Prostate gland (tissue), 2 donors: ENCODE measurements at regions not wholly inside any gene's neighbourhood (a gene's known extent, or its start where the extent isn't known, plus 50 kb on each side); places are given as distances from the start of the nearest gene placed in this dataset.

ENCODE experiments used
- DNase-seq: peaks from one replicate; pipeline ENCODE4 v3.0.0-alpha.2; 2019; ENCODE audit warnings: low spot score
- H3K27ac ChIP-seq, 2 donors: fragments of 200-600 bp; sonication (generic); 2 replicates each; pipeline ENCODE4 v1.5.1; 2017 to 2019
- H3K27me3 ChIP-seq: fragments of 200-600 bp; sonication (generic); replicated peaks from 2 replicates; pipeline ENCODE4 v1.5.1; 2019; ENCODE audit not compliant: insufficient read depth
- H3K36me3 ChIP-seq, 2 donors: fragments of 200-600 bp; sonication (generic); 1 replicate in 1 of 2; 2 replicates in 1 of 2; pipeline versions ENCODE4 v1.5.1 to v1.8.1; 2017 to 2019
- H3K4me1 ChIP-seq: fragments of 200-600 bp; sonication (generic); replicated peaks from 2 replicates; pipeline ENCODE4 v1.5.1; 2019
- H3K4me3 ChIP-seq, 2 donors: fragments of 200-600 bp; sonication (generic); 2 replicates each; pipeline ENCODE4 v1.5.1; 2017 to 2019
- H3K9me3 ChIP-seq: fragments of 200-600 bp; sonication (generic); 2 replicates; pipeline ENCODE4 v1.5.1; 2017
- POLR2A ChIP-seq: fragments of 450-650 bp; IDR thresholded peaks from one replicate; pipeline ENCODE4 v1.6.1; 2016; ENCODE audit warnings: antibody characterized with exemption, mild to moderate bottlenecking
- POLR2AphosphoS5 ChIP-seq: sonication (generic); formaldehyde crosslinking; IDR thresholded peaks from one replicate; pipeline ENCODE4 v1.6.1; 2017; ENCODE audit warnings: antibody characterized with exemption
- WGBS: methylation state at CpG from one replicate; pipeline ENCODE4 v1.1.5; 2018; 5-methylcytosine and 5-hydroxymethylcytosine counted together
- intact Hi-C: fragments of 100-400 bp; cut with DNase I; formaldehyde crosslinking; loops from one replicate; pipeline ENCODE4 v1.14.2; 2022
- TF ChIP-seq, protein P1 (sequence below), 4 experiments: fragments of 200-600 bp in 2 of 4; fragments of 450-650 bp in 2 of 4; sonication (generic) in 2 of 4; IDR thresholded peaks; 1 replicate in 3 of 4; 2 replicates in 1 of 4; pipeline ENCODE4 v1.5.1; 2016 to 2019; ENCODE audit warnings: antibody characterized with exemption in 4 of 4, mild to moderate bottlenecking in 2 of 4, moderate library complexity in 2 of 4

DNA sequence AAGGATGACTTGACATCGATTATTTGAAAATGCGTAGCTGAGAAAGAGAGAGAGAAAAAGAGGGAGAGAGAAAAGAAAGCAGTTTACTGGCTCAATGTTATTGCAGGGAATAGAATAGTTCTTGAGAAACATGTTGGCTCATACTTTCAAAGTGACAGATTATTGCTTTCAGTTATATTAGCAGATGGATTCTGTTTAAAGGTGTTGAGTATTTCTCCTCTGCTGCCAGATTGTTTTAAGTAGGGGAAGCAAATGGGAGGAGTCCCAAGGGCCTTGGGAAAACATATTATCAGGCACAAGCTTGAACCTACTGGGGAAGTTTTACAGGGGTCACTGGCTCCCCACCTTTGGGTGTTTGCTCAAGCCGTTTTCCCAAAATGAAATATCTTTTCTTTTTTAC, 203.8 kb upstream of the SRRM4 start:
- no peak overlapping the region for H3K4me3 ChIP-seq
- H3K27me3 ChIP-seq = peaks cover 2% of the 10 kb centered on the region
- H3K27ac ChIP-seq = no peak overlapping the region
- no peaks in the 10 kb centered on the region for H3K9me3 ChIP-seq
- WGBS = 73% methylated on average over 3 of the region's 3 CpGs
- TF ChIP-seq POLR2A (no peak), POLR2AphosphoS5 (no peak)
- TF ChIP-seq, protein P1, sequence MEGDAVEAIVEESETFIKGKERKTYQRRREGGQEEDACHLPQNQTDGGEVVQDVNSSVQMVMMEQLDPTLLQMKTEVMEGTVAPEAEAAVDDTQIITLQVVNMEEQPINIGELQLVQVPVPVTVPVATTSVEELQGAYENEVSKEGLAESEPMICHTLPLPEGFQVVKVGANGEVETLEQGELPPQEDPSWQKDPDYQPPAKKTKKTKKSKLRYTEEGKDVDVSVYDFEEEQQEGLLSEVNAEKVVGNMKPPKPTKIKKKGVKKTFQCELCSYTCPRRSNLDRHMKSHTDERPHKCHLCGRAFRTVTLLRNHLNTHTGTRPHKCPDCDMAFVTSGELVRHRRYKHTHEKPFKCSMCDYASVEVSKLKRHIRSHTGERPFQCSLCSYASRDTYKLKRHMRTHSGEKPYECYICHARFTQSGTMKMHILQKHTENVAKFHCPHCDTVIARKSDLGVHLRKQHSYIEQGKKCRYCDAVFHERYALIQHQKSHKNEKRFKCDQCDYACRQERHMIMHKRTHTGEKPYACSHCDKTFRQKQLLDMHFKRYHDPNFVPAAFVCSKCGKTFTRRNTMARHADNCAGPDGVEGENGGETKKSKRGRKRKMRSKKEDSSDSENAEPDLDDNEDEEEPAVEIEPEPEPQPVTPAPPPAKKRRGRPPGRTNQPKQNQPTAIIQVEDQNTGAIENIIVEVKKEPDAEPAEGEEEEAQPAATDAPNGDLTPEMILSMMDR (IDR thresholded peaks at IDR 0.05) = no peak
- intact Hi-C loops = no loop called here
- H3K4me1 ChIP-seq = no peaks in the 10 kb centered on the region
- H3K36me3 ChIP-seq = no peaks in the 10 kb centered on the region
- no peak for DNase-seq

DNA sequence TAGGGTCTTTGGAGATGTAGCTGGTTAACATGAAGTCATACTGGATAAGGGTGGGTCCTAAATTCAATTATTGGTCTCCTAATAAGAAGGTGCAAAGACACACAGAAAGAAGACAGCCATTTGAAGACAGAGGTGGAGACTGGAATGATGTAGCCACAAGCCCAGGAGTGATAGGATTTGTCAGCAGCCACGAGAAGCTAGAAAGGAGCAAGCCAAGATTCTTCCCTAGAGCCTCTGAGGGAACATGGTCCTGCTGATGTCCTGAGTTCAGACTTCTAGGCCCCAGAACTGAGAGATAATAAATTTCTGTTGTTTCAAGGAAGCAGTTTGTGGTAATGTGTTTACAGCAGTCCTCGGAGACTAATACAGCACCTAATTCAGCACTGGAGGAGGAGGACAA, 203.3 kb upstream of the SRRM4 start:
- WGBS = 88% methylated on average over 2 of the region's 2 CpGs
- DNase-seq = no peak
- Histone ChIP-seq H3K4me1 (no peaks in the 10 kb centered on the region), H3K36me3 (no peaks in the 10 kb centered on the region), H3K4me3 (no peak overlapping the region), H3K27me3 (peaks cover 2% of the 10 kb centered on the region), H3K9me3 (no peaks in the 10 kb centered on the region), H3K27ac (no peak overlapping the region)
- intact Hi-C loops = no loop called here
- TF ChIP-seq POLR2A (no peak), POLR2AphosphoS5 (no peak)
- TF ChIP-seq, protein P1 (IDR thresholded peaks at IDR 0.05) = no peak

DNA sequence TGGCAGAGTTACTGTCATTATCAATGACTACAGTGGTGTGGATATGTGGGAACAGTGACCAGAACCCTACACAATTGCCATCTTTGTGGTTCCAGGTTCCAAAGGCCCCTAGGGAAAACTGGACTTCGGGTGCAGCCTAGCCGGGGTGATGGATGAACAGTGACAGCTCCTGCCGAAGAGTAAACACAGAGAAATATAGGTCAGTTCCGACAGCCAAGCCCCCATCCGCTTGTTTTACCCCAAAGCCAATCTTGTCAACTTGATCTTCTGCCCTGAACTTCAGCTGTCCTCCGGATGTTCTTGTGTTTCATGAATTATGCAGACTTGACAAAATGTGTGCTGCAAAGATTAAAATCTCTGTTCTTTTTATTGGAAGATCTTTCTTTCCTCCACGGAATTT, 200.4 kb upstream of the SRRM4 start:
- Histone ChIP-seq H3K4me3 (no peak overlapping the region), H3K36me3 (no peaks in the 10 kb centered on the region), H3K9me3 (no peaks in the 10 kb centered on the region), H3K27ac (no peak overlapping the region), H3K4me1 (no peaks in the 10 kb centered on the region), H3K27me3 (no peaks in the 10 kb centered on the region)
- intact Hi-C loops = no loop called here
- 40% methylated on average over 7 of the region's 7 CpGs for WGBS
- no peak for DNase-seq
- TF ChIP-seq POLR2AphosphoS5 (no peak), POLR2A (no peak)
- TF ChIP-seq, protein P1 (IDR thresholded peaks at IDR 0.05) = no peak

DNA sequence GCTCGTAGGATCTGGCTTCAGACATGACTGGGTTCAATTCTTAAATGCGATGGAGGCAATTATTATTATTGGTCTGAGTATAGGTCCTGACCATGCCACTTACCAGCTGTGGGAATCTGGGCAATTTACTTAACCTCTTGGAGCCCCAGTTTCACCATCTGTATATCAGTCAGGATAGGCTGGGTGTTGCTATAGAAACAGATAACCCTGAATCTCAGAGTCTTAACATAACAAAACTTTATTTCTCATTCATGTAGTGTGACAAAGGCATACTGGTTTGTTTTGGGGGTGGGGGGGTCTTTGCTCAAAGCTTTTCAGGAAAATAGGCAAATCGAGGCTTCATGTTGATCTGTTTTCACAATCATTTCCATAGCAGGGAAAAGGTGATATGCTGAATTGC, 199.6 kb upstream of the SRRM4 start:
- Histone ChIP-seq H3K4me3 (no peak overlapping the region), H3K4me1 (no peaks in the 10 kb centered on the region), H3K9me3 (no peaks in the 10 kb centered on the region), H3K36me3 (no peaks in the 10 kb centered on the region), H3K27ac (no peak overlapping the region), H3K27me3 (no peaks in the 10 kb centered on the region)
- TF ChIP-seq POLR2A (no peak), POLR2AphosphoS5 (no peak)
- TF ChIP-seq, protein P1 (IDR thresholded peaks at IDR 0.05) = no peak
- intact Hi-C loops = no loop called here
- DNase-seq = no peak
- 73% methylated on average over 3 of the region's 3 CpGs for WGBS

DNA sequence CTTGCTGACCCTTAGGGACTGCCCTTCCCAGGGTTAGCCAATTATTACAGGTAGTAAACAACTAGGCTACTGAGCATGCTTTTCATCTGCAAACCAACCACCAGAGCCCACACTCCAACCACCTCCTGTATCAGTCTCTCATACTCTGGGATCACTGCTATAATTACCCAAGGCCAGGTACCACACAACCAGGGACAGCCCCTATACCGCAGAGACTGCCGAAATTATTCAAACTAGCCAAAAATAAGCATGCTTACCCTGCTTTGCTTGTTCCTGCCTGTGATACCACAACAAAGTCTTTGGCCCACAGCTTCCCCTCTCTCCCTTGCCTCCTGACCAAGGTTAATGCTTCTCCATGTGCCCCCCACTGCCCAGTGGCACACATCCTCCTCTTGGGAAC, 197.6 kb upstream of the SRRM4 start:
- Histone ChIP-seq H3K27ac (no peak overlapping the region), H3K4me1 (no peaks in the 10 kb centered on the region), H3K36me3 (no peaks in the 10 kb centered on the region), H3K27me3 (peaks cover 4% of the 10 kb centered on the region), H3K9me3 (no peaks in the 10 kb centered on the region), H3K4me3 (no peak overlapping the region)
- TF ChIP-seq, protein P1 (IDR thresholded peaks at IDR 0.05) = no peak
- TF ChIP-seq POLR2A = no peak
- no peak for TF ChIP-seq POLR2AphosphoS5
- WGBS = 97% methylated on average over 2 of the region's 2 CpGs
- DNase-seq = no peak
- intact Hi-C loops = no loop called here
